Limb (tissue), 2 donors: ENCODE measurements at regions not wholly inside any gene's neighbourhood (a gene's known extent, or its start where the extent isn't known, plus 50 kb on each side); places are given as distances from the start of the nearest gene placed in this dataset.
A peak's percentile ranks its signal among the peaks of the same experiment; 100 is the strongest.

Experiments used
- DNase-seq, 2 donors: peaks; one replicate each; pipeline ENCODE4 v3.0.0-alpha.2; 2016; ENCODE audit errors: extremely low spot score in 2 of 2

GRCh38 chr18:78732273-78733210 lies 247.1 kb upstream of the SALL3 start:
- no peak for DNase-seq

- DNase-seq: peak in 1 of 2 donors; percentile 20
These were observed 245.6 kb upstream of the SALL3 start for GRCh38 chr18:78733762-78734613.

- DNase-seq: no peak
These were observed 245.0 kb upstream of the SALL3 start for GRCh38 chr18:78734614-78734945.

DNA sequence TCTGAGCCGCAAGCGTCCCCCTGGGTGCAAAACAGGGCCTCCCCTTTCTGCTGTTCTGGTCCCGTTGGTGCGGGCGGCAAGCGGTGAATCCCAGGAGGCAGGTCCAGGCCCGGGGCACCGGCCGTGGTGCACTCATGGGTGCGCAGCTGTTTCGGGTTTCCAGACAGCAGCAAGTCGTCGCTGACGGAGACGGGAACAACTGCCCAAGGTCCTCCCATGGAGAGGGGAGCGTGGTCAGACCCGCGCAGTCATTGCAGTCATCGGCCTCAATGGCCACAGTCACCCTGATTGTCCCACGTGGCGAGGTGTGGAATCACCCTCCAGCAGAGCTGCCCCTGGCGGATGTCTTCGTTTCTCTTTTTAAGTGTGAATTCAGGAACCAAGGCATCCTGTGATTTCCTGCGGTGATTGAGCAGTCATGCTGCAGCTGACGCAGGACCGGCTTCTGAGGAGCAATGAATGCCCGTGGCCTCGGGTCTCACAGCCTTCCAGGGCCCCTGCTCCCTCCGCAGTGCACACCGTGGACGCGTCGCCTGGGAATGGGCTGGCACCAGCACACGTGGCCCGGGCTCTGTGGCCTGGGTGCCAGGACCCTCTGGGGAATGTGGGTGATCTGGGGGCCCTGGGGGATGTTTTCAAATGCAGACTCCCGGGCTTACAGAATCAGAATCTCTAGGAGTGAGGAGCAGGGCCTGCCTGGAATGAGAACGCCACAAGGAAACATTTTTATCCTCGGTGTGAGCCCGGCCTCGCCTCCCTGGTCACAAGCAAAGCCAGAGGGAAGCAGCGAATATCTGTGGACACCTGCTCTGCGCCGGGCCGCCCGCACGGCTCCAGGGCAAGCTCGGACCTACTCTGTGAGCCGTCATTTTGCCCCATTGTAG lies 244.2 kb upstream of the SALL3 start:
- DNase-seq: peak in 1 of 2 donors; percentile 19

DNA sequence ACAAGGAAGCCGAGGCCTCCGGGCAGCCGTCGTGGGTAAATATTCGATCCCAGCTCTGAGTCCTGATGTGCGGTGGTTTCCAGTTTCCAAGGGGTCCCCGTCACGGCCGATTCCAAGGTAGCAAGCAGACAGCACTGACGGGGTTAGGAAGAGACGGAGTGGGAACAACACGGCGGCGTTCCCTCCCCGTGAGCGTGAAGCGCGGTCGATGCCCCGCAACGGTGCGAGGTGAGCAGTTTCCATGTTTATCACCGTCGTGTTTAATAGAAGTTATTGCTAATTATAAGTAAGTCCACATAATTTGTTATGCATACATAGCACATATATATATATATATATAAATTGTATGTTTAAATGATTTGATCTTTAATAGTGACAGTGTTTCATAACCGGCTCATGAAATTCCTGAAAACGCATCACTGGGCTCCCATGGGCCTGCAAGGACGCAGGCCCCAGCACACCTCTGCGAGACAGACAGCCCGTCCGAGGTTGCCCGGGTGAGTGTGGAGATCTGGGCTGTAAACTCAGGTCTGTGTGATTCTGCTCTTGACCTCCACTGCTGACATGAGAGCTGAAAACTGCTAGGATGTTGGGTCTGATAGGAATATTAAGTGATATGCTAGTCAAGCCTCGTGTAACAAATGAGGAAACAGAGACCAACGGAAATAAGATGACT lies 243.5 kb upstream of the SALL3 start:
- DNase-seq: no peak

DNA sequence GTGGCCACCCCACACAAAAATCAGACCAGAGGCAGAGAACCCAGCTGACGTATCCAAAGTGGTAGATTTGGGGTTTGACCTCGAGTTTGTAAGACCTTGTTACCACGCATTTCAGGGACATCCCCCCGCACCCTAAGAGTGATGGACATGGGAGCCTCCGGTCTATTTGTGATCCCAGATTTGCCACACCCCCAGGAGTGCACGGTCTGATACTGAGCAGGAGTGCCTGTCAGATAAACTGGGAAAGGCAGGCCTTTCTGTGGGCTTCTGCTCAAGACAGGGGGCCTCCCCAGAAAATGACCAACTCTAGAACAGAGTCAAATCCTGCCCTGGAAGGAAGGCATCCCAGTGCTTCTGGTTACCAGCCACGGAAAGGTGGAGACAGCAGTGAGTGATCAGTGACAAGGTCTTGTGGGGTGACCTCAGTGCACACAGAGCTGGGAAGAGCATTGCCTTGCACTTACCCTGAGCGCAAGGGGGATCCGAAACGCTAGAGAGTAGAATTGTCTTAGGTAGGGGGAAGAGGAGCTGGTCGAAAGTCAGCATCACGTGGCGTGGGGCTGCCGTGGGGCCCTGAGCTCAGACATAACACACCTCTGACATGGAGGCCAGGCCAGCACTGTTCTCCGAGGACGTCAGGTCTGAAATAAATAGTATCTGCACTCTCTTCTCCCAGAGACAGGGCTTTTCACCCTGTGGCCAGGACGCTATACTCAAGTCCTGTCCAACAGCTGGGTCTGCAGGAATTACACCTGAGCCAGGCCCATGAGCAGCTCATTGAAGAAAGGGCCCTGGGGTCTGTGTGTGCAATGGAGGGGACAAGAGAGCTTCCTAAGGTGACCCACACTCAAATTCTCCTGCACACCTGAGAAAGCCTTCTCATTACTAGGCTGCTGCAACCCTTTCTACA lies 242.4 kb upstream of the SALL3 start:
- no peak for DNase-seq

DNA sequence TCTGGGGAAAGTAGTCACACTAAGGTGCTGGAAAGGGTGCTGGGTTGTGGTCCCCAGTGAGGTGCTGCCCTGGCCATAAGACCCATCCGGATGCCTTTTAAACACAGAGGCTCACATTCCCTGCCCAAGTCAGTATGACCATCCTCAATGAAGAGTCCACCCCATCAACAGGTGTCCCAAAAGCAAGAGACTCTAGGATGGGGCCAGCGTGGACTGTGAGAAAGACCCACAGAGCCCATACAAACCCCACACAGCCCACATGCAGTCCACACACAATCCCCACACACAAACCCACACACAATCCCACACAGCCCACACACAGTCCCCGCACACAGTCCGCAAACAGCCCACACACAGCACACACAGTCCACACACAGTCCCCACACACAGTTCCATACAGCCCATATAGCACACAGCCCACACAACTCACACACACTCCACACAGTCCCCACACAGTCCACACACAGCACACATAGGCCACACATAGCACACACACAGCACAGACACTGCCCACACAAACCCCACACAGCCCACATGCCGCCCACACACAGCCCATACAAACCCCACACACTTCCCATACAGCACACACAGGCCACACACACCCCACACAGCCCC lies 241.4 kb upstream of the SALL3 start:
- DNase-seq: no peak

DNA sequence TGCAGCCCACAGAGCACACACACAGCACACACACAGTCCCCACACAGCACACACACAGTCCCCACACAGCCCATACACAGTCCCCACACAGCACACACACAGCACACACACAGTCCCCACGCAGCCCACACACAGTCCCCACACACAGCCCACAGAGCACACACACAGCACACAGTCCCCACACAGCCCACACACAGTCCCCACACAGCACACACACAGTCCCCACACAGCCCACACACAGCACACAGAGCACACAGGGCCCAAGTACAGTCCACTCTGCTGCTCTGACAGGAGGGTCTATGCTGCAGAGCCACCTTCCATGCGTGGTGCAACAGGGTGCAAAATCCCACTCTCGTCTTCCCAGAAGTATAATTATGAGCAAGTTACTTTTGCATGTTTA lies 240.5 kb upstream of the SALL3 start:
- DNase-seq: no peak

DNA sequence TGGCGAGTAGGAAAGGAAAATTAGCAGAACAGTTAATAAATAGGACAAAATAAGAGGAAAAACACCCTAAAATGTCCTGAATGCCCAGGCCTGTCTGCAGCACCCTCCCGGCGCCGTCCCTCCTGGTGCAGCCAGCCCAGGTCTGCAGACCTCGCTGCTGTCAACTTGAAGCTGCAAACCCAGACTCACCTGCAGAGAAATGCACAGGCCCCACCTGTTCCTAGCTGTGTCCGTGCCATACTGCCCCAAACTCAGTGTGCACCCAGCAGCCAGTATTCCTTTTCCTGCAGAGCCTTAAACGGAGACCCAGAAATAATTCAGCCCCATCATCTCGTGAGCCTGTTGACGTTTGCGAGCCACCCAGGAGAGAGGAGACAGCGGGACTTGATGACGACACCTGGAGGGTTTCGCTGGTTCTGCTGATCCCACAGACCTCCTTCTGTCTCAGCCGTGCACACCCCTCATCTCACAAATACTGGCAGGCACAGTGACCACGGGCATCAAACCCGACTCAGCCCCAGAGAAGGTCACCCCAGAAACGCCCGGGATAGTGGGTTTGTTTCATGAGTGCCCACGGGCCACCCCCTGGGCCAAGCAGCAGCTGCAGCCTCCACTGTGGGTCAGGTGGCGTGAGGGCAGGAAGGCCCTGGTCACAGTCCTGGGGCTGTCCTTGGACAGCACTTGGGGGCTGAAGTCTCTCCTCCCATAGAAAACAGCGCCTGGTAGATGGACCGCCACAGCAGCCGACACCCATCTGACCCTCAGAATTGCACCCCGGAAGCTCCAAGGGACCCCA lies 239.5 kb upstream of the SALL3 start:
- no peak for DNase-seq

GRCh38 chr18:78740876-78741275 lies 238.7 kb upstream of the SALL3 start:
- DNase-seq: no peak

DNA sequence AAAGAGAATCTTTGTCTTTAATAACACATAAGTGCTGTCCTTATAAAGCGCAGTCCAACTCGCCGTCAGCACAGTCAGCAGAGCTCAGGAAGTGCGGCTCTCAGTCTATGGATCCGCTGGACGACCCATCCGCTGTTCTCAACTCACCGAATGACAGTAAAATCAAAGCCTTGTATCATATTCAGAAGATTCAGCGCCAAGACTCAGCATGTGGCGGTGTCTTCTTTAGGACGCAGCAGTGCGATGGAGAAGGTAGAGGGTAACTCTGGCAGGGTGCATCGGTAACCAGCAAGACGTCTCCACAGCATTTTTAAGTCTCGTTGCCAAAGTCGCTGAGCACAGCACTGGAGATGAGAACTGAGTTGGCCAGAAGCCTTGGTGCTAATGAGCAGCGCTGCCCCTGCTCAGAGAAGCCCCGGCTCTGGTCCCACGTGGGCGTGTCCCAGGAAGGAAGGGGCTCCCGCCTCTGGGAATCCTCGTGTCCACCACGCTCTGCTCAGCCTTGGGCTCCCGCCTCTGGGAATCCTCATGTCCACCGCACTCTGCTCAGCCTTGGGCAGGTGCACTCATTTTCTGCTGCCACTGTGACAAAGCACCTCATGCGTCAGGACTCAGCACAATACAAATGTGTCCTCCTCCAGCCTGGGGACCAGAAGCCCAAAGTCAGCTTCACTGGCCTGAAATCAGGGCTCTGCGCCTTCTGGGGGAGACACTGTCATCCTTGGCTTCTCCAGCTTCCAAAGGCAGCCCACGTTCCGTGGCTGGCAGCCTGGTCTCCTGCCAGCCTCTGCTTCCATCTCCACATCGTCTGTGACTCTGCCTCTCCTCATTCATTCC lies 238.0 kb upstream of the SALL3 start:
- peak in 1 of 2 donors; percentile 25 for DNase-seq

DNA sequence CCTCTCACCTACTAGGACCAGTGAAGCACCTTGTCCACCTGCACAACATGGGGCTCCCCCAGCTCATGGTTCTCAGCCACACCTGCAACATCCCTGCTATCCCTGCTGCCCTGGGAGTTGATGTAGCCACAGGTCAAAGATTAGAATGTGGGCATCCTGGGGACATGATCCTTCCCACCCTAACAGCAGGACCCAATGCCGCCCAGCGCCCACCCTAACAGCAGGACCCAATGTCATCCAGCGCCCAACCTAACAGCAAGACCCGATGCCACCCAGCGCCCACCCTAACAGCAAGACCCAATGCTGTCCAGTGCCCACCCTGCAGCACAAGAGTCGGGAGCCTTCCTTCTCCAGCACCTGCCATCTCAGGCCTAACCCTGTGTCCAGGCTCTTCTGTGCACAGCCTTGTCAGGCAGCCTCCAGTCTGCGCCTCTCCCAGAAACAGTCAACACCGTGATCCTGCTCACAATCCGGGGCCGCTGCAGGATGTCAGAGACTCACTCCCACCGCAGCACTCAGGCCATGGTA lies 237.3 kb upstream of the SALL3 start:
- DNase-seq: no peak

- no peak for DNase-seq
These were observed 236.5 kb upstream of the SALL3 start for GRCh38 chr18:78743078-78743477.

GRCh38 chr18:78751664-78752063 lies 228.0 kb upstream of the SALL3 start:
- no peak for DNase-seq

- no peak for DNase-seq
These were observed 226.4 kb upstream of the SALL3 start for GRCh38 chr18:78753240-78753639.

- DNase-seq: no peak
These were observed 225.1 kb upstream of the SALL3 start for GRCh38 chr18:78754311-78755043.

DNA sequence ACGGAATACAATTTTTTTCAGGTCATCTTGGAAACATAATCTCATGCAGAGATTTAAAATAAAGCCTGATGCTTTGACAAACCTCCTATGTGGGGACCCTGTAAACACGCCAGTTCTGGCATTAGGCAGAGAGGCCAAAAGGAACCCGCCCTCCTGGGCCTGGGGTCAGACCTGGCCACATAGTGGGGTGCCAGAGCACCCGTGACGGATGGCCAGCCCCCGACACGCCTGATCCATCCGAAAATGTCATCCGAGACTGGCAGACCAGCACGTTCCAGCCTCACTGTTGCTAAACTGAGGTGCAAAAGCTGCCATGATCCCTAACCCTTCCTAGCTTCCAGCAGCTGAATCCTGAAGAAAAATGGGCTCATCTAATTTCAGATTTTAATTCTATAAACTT lies 222.6 kb upstream of the SALL3 start:
- DNase-seq: no peak
